Body of pancreas (tissue), 4 donors: ENCODE measurements at regions not wholly inside any gene's neighbourhood (a gene's known extent, or its start where the extent isn't known, plus 50 kb on each side); places are given as distances from the start of the nearest gene placed in this dataset.

Experiments
- ATAC-seq: fragments of 150-250 bp; one replicate; pipeline ENCODE4 v1.9.1; 2016
- DNase-seq, 4 donors: peaks; one replicate each; pipeline ENCODE4 v3.0.0-alpha.2; 2019
- H3K27ac ChIP-seq, 4 donors: fragments of 200-600 bp; sonication (generic); 1 replicate in 3 of 4; 2 replicates in 1 of 4; pipeline versions ENCODE4 v1.5.1 to v1.6.1; 2016 to 2019; ENCODE audit warnings: mild to moderate bottlenecking in 1 of 4, mixed read lengths in 1 of 4, moderate library complexity in 1 of 4
- H3K27me3 ChIP-seq, 2 donors: fragments of 200-600 bp; sonication (generic); one replicate each; pipeline ENCODE4 v1.6.0; 2016; ENCODE audit warnings: mild to moderate bottlenecking in 1 of 2
- H3K36me3 ChIP-seq, 2 donors: fragments of 200-600 bp; sonication (generic); replicated peaks in 1 of 2; 2 replicates each; pipeline ENCODE4 v1.5.1; 2016; ENCODE audit warnings: low read depth in 2 of 2; ENCODE audit not compliant: insufficient read depth in 1 of 2
- H3K4me1 ChIP-seq: fragments of 200-600 bp; sonication (generic); one replicate; pipeline ENCODE4 v1.6.0; 2016
- H3K4me3 ChIP-seq, 2 donors: fragments of 200-600 bp; sonication (generic); 1 replicate in 1 of 2; 2 replicates in 1 of 2; pipeline ENCODE4 v1.5.1; 2016 to 2019
- H3K9me3 ChIP-seq, 3 donors: fragments of 200-600 bp; sonication (generic); 1 replicate in 2 of 3; 2 replicates in 1 of 3; pipeline ENCODE4 v1.5.1; 2016
- POLR2A ChIP-seq, 3 donors: fragments of 450-650 bp; IDR thresholded peaks; one replicate each; pipeline ENCODE4 v1.6.1; 2016; ENCODE audit warnings: antibody characterized with exemption in 3 of 3, mild to moderate bottlenecking in 2 of 3
- WGBS, 2 donors: methylation state at CpG; one replicate each; pipeline ENCODE4 v1.1.5; 2017; 5-methylcytosine and 5-hydroxymethylcytosine counted together
- intact Hi-C: fragments of 100-400 bp; cut with DNase I; formaldehyde crosslinking; loops from one replicate; pipeline ENCODE4 v1.15.1; 2023
- TF ChIP-seq, protein P1 (sequence below), 7 experiments: fragments of 450-650 bp in 4 of 7; fragments of 200-600 bp in 3 of 7; sonication (generic) in 3 of 7; IDR thresholded peaks; one replicate each; pipeline ENCODE4 v1.5.1; 2016 to 2019; ENCODE audit warnings: antibody characterized with exemption in 7 of 7

GRCh38 chr17:34757106-34757505, 177.7 kb downstream of the TMEM132E start:
- WGBS, 2 donors: 71 to 73% methylated on average over 4 of the region's 4 CpGs
- Histone ChIP-seq H3K9me3 (no peaks in the 10 kb centered on the region), H3K36me3 (no peaks in the 10 kb centered on the region), H3K27ac (no peak overlapping the region), H3K4me1 (no peaks in the 10 kb centered on the region), H3K4me3 (no peak overlapping the region), H3K27me3 (no peaks in the 10 kb centered on the region)
- ATAC-seq (no peak), DNase-seq (no peak)
- intact Hi-C loops: no loop called here
- TF ChIP-seq POLR2A (IDR thresholded peaks at IDR 0.05): no peak
- TF ChIP-seq, protein P1, sequence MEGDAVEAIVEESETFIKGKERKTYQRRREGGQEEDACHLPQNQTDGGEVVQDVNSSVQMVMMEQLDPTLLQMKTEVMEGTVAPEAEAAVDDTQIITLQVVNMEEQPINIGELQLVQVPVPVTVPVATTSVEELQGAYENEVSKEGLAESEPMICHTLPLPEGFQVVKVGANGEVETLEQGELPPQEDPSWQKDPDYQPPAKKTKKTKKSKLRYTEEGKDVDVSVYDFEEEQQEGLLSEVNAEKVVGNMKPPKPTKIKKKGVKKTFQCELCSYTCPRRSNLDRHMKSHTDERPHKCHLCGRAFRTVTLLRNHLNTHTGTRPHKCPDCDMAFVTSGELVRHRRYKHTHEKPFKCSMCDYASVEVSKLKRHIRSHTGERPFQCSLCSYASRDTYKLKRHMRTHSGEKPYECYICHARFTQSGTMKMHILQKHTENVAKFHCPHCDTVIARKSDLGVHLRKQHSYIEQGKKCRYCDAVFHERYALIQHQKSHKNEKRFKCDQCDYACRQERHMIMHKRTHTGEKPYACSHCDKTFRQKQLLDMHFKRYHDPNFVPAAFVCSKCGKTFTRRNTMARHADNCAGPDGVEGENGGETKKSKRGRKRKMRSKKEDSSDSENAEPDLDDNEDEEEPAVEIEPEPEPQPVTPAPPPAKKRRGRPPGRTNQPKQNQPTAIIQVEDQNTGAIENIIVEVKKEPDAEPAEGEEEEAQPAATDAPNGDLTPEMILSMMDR (IDR thresholded peaks at IDR 0.05): no peak

GRCh38 chr17:34756637-34757021, 177.2 kb downstream of the TMEM132E start:
- no peak for DNase-seq
- no peaks in the 10 kb centered on the region for H3K27me3 ChIP-seq
- 62 to 63% methylated on average over 4 to 6 of the region's 6 CpGs for WGBS, 2 donors
- no peaks in the 10 kb centered on the region for H3K9me3 ChIP-seq
- H3K36me3 ChIP-seq: no peaks in the 10 kb centered on the region
- no peak overlapping the region for H3K27ac ChIP-seq
- no peaks in the 10 kb centered on the region for H3K4me1 ChIP-seq
- intact Hi-C loops: no loop called here
- no peak overlapping the region for H3K4me3 ChIP-seq
- TF ChIP-seq, protein P1 (IDR thresholded peaks at IDR 0.05): no peak
- TF ChIP-seq POLR2A (IDR thresholded peaks at IDR 0.05): no peak
- no peak for ATAC-seq

GRCh38 chr17:34755981-34756636, 176.7 kb downstream of the TMEM132E start:
- no peak for TF ChIP-seq POLR2A (IDR thresholded peaks at IDR 0.05)
- TF ChIP-seq, protein P1 (IDR thresholded peaks at IDR 0.05): no peak
- DNase-seq (no peak), ATAC-seq (no peak)
- WGBS, 2 donors: 56 to 57% methylated on average over 12 of the region's 12 CpGs
- Histone ChIP-seq H3K27ac (no peak overlapping the region), H3K27me3 (no peaks in the 10 kb centered on the region), H3K36me3 (no peaks in the 10 kb centered on the region), H3K4me3 (no peak overlapping the region), H3K9me3 (no peaks in the 10 kb centered on the region), H3K4me1 (no peaks in the 10 kb centered on the region)
- intact Hi-C loops: no loop called here

- Histone ChIP-seq H3K36me3 (no peaks in the 10 kb centered on the region), H3K4me3 (no peak overlapping the region), H3K27me3 (no peaks in the 10 kb centered on the region), H3K27ac (no peak overlapping the region), H3K9me3 (no peaks in the 10 kb centered on the region), H3K4me1 (no peaks in the 10 kb centered on the region)
- no peak for DNase-seq
- TF ChIP-seq, protein P1 (IDR thresholded peaks at IDR 0.05): no peak
- no peak for TF ChIP-seq POLR2A (IDR thresholded peaks at IDR 0.05)
- no peak for ATAC-seq
- WGBS, 2 donors: 84% methylated on average over 7 of the region's 7 CpGs
- intact Hi-C loops: no loop called here
These were observed 176.0 kb downstream of the TMEM132E start for GRCh38 chr17:34755371-34755770.

GRCh38 chr17:34750004-34750403, 170.6 kb downstream of the TMEM132E start:
- H3K4me3 ChIP-seq: no peak overlapping the region
- H3K27me3 ChIP-seq: no peaks in the 10 kb centered on the region
- TF ChIP-seq POLR2A (IDR thresholded peaks at IDR 0.05): no peak
- TF ChIP-seq, protein P1 (IDR thresholded peaks at IDR 0.05): no peak
- no peaks in the 10 kb centered on the region for H3K36me3 ChIP-seq
- no peaks in the 10 kb centered on the region for H3K4me1 ChIP-seq
- 7 to 19% methylated on average over 1 of the region's 1 CpG for WGBS, 2 donors
- no peak overlapping the region for H3K27ac ChIP-seq
- H3K9me3 ChIP-seq: no peaks in the 10 kb centered on the region
- ATAC-seq: no peak
- intact Hi-C loops: no loop called here
- no peak for DNase-seq
